Tibial nerve (tissue), 4 donors: ENCODE measurements at regions not wholly inside any gene's neighbourhood (a gene's known extent, or its start where the extent isn't known, plus 50 kb on each side); places are given as distances from the start of the nearest gene placed in this dataset.

Source experiments
- CTCF ChIP-seq, 5 experiments: fragments of 200-600 bp in 3 of 5; fragments of 450-650 bp in 2 of 5; sonication (generic) in 3 of 5; IDR thresholded peaks; one replicate each; pipeline ENCODE4 v1.5.1; 2016 to 2019; ENCODE audit warnings: antibody characterized with exemption in 5 of 5, mild to moderate bottlenecking in 3 of 5, moderate library complexity in 2 of 5
- EP300 ChIP-seq, 2 donors: sonication (generic); formaldehyde crosslinking; IDR thresholded peaks; one replicate each; pipeline ENCODE4 v1.6.1; 2017; ENCODE audit warnings: antibody characterized with exemption in 2 of 2, mild to moderate bottlenecking in 1 of 2
- POLR2A ChIP-seq, 2 donors: fragments of 450-650 bp; IDR thresholded peaks; one replicate each; pipeline ENCODE4 v1.6.1; 2017; ENCODE audit warnings: antibody characterized with exemption in 2 of 2, mild to moderate bottlenecking in 2 of 2, moderate library complexity in 2 of 2

GRCh38 chr5:103397739-103398581 lies 139.4 kb downstream of the MACIR start:
- no peak for TF ChIP-seq EP300 (IDR thresholded peaks at IDR 0.05)
- TF ChIP-seq CTCF (IDR thresholded peaks at IDR 0.05): no peak
- no peak for TF ChIP-seq POLR2A (IDR thresholded peaks at IDR 0.05)
